Natural killer cell (primary cell): ENCODE measurements at regions not wholly inside any gene's neighbourhood (a gene's known extent, or its start where the extent isn't known, plus 50 kb on each side); places are given as distances from the start of the nearest gene placed in this dataset.

Source experiments
- ATAC-seq, 3 donors: fragments of 150-1000 bp in 2 of 3; fragments of 200-7000 bp in 1 of 3; cut with Tn5 transposase; 1 replicate in 1 of 3; 2 replicates in 2 of 3; pipeline ENCODE4 v1.10.0; 2021; ENCODE audit warnings: mild to moderate bottlenecking in 2 of 3, moderate library complexity in 2 of 3
- DNase-seq, 2 donors: peaks; one replicate each; pipeline versions ENCODE4 v3.0.0 to v3.0.0-alpha.2; 2013 to 2021; ENCODE audit warnings: mixed read lengths in 1 of 2
- H3K27ac ChIP-seq: one replicate; pipeline ENCODE4 v1.5.1; 2013; ENCODE audit warnings: mild to moderate bottlenecking, low read length
- H3K27me3 ChIP-seq: one replicate; pipeline ENCODE4 v1.6.1; 2013; ENCODE audit warnings: low read length; ENCODE audit not compliant: control insufficient read depth, insufficient read depth
- H3K36me3 ChIP-seq: one replicate; pipeline ENCODE4 v1.6.1; 2013; ENCODE audit warnings: low read length; ENCODE audit not compliant: control insufficient read depth, insufficient read depth
- H3K4me1 ChIP-seq: one replicate; pipeline ENCODE4 v1.6.1; 2013; ENCODE audit warnings: low read length; ENCODE audit not compliant: control insufficient read depth, insufficient read depth
- H3K4me3 ChIP-seq: one replicate; pipeline ENCODE4 v1.5.1; 2013; ENCODE audit warnings: low read length
- H3K9me3 ChIP-seq: one replicate; pipeline ENCODE4 v1.6.1; 2013; ENCODE audit warnings: low read length; ENCODE audit not compliant: control insufficient read depth, insufficient read depth
- H3K27ac Mint-ChIP-seq, 2 donors: one replicate each; pipeline ENCODE4 v1.8.0; 2022; ENCODE audit warnings: mild to moderate bottlenecking in 2 of 2, mixed read lengths in 2 of 2, moderate library complexity in 1 of 2
- H3K27me3 Mint-ChIP-seq, 2 donors: one replicate each; pipeline ENCODE4 v1.8.0; 2022; ENCODE audit warnings: low read depth in 2 of 2, mixed read lengths in 2 of 2
- H3K36me3 Mint-ChIP-seq: one replicate; pipeline ENCODE4 v1.8.0; 2022; ENCODE audit warnings: mixed read lengths
- H3K4me1 Mint-ChIP-seq, 2 donors: one replicate each; pipeline ENCODE4 v1.8.0; 2022; ENCODE audit warnings: mixed read lengths in 2 of 2
- H3K4me3 Mint-ChIP-seq: one replicate; pipeline ENCODE4 v1.8.0; 2022; ENCODE audit warnings: mild to moderate bottlenecking, moderate library complexity, mixed read lengths
- H3K9me3 Mint-ChIP-seq, 2 donors: one replicate each; pipeline ENCODE4 v1.8.0; 2022; ENCODE audit warnings: mixed read lengths in 2 of 2
- WGBS: methylation state at CpG from one replicate; pipeline ENCODE4 v1.1.7; 2013; ENCODE audit warnings: missing lambda C conversion rate; ENCODE audit not compliant: insufficient coverage; 5-methylcytosine and 5-hydroxymethylcytosine counted together
- intact Hi-C: fragments of 100-400 bp; cut with micrococcal nuclease; formaldehyde crosslinking; loops from one replicate; pipeline ENCODE4 v1.14.2; 2022
- TF ChIP-seq, protein P1 (sequence below): fragments of 200-600 bp; IDR thresholded peaks from one replicate; pipeline ENCODE4 v1.8.0; 2022; ENCODE audit warnings: antibody characterized with exemption

DNA sequence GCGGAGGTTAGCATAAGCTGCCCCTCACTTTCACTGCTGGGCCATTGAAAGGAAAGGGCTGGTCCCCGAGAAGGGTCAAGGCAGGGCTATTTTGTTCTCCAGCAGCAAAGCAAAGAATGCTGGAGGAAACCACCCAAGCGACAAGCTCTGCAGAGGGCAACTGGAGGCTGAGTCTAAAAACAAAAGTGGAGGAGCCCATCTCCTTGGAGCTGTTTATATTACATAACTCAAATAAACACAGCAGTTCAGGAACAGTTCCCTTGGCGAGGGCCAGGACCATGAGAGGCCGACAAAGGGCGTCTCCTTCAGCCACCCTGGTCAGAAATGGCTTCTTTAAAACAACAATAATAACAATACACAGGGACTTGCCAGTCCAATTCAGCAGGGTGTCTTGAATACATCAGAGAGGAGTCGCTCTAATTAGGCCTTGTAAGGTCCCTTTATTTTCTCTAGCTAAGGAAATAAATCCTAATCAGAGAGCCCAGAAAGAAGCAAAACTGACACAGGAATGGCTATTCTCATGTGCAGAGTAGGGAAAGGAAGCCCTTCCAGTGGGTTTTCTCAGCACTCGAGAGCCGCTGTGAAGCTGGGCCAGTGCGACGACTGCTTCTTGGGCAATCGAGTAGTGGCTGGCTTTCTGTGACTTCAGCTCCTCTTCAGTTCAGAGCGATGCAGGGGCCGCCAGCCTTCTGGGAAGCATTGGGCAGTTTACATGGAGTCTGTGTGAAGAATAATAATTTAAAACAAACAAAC lies 57.0 kb upstream of the TARBP1 start:
- intact Hi-C loops, result no loop called here
- no peak for DNase-seq

DNA sequence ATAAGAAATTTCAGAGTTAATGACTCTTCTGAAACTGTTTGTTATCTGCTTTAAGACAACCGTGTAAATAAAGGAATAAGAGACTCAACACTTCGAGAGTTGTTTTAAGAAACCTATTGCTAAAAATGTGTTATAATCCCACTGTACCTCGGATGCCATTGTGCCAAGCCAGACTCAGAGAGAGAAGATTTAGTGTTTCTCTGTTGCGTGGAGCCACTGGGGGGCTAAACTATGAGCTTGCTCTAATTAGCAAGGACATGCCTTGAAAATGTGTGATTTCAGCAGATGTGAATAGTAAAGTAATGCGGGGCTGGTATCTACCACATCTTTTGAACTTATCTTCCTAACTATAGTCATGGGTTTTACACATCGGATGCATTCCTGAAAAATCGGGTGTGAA lies 56.2 kb upstream of the TARBP1 start:
- WGBS, result 88% methylated on average over 6 of the region's 7 CpGs
- peaks cover 0 to 2% of the 10 kb centered on the region in 2 donors for H3K27me3 Mint-ChIP-seq
- H3K36me3 Mint-ChIP-seq, result no peaks in the 10 kb centered on the region
- Histone ChIP-seq H3K27ac (no peak overlapping the region), H3K4me3 (no peak overlapping the region), H3K9me3 (no peaks in the 10 kb centered on the region), H3K27me3 (no peaks in the 10 kb centered on the region), H3K36me3 (no peaks in the 10 kb centered on the region), H3K4me1 (no peaks in the 10 kb centered on the region)
- no peaks in the 10 kb centered on the region for H3K4me1 Mint-ChIP-seq
- no peaks in the 10 kb centered on the region for H3K9me3 Mint-ChIP-seq
- ATAC-seq (no peak), DNase-seq (no peak)
- intact Hi-C loops, result no loop called here
- no peak overlapping the region for H3K27ac Mint-ChIP-seq
- H3K4me3 Mint-ChIP-seq, result no peak overlapping the region
- TF ChIP-seq, protein P1, sequence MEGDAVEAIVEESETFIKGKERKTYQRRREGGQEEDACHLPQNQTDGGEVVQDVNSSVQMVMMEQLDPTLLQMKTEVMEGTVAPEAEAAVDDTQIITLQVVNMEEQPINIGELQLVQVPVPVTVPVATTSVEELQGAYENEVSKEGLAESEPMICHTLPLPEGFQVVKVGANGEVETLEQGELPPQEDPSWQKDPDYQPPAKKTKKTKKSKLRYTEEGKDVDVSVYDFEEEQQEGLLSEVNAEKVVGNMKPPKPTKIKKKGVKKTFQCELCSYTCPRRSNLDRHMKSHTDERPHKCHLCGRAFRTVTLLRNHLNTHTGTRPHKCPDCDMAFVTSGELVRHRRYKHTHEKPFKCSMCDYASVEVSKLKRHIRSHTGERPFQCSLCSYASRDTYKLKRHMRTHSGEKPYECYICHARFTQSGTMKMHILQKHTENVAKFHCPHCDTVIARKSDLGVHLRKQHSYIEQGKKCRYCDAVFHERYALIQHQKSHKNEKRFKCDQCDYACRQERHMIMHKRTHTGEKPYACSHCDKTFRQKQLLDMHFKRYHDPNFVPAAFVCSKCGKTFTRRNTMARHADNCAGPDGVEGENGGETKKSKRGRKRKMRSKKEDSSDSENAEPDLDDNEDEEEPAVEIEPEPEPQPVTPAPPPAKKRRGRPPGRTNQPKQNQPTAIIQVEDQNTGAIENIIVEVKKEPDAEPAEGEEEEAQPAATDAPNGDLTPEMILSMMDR, result no peak

More for the DNA sequence above, 57.0 kb upstream of the TARBP1 start:
- H3K4me1 Mint-ChIP-seq, result no peaks in the 10 kb centered on the region
- H3K9me3 ChIP-seq, result no peaks in the 10 kb centered on the region
- ATAC-seq, result no peak
- no peak overlapping the region for H3K4me3 Mint-ChIP-seq
- H3K9me3 Mint-ChIP-seq, result no peaks in the 10 kb centered on the region
- no peak overlapping the region for H3K27ac Mint-ChIP-seq
- no peak overlapping the region for H3K4me3 ChIP-seq
- H3K27me3 ChIP-seq, result no peaks in the 10 kb centered on the region
- WGBS, result 89% methylated on average over 12 of the region's 14 CpGs
- no peaks in the 10 kb centered on the region for H3K36me3 Mint-ChIP-seq
- H3K4me1 ChIP-seq, result no peaks in the 10 kb centered on the region
- TF ChIP-seq, protein P1, result no peak
- H3K27me3 Mint-ChIP-seq, result peaks cover 0 to 2% of the 10 kb centered on the region in 2 donors
- H3K27ac ChIP-seq, result no peak overlapping the region
- no peaks in the 10 kb centered on the region for H3K36me3 ChIP-seq

DNA sequence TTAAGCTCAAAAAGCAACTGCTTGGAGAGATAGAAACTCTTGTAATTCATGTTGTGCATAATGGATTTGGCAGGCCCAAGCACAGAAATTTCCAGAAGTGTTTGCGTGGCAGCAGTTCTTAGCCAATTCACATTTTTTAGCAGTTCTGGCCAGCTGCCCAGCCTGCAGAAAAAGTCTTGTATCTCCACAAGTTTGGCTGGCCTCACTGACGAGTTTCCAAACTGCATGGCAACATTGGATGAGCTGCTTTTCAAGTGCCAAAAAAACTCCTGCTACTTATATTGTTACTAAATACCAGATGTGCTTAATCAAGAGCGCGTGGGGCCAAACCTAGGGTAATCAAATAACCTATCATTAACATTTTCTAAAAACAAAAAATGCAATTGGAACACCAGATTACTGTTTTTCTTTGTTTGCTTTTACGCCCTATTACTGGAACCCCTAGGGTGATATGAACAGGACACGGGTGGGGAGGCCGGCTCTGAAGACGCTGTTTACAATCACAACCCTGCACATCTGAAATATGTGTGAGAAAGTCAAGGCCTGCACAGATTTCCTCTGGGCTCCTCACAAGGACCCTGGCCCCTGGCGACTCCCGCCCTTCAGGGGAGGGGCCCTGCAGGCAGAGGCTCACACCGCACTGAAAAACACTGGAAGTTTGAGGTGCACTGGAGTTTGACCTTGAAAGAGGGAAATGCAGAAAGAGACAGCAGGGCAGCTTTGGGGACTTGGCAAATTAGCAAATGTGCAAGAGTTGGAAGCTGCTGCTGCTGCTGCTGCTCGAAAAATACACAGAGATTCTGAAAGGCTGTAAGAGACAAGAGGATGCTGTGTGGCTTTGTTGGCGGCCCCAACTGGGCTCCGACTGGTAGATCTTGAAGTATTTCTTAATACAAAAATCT lies 55.2 kb upstream of the TARBP1 start:
- Histone ChIP-seq H3K4me3 (no peak overlapping the region), H3K27ac (no peak overlapping the region), H3K27me3 (no peaks in the 10 kb centered on the region), H3K36me3 (no peaks in the 10 kb centered on the region), H3K4me1 (no peaks in the 10 kb centered on the region), H3K9me3 (no peaks in the 10 kb centered on the region)
- WGBS, result 91% methylated on average over 14 of the region's 14 CpGs
- intact Hi-C loops, result no loop called here
- no peak for DNase-seq
- Mint-ChIP-seq H3K27ac (no peak overlapping the region), H3K9me3 (no peaks in the 10 kb centered on the region), H3K4me3 (no peak overlapping the region), H3K4me1 (peaks cover 0 to 4% of the 10 kb centered on the region in 2 donors), H3K36me3 (no peaks in the 10 kb centered on the region), H3K27me3 (no peaks in the 10 kb centered on the region)
- TF ChIP-seq, protein P1, result no peak
- no peak for ATAC-seq
